ENCODE measurements at regions not wholly inside any gene's neighbourhood (a gene's known extent, or its start where the extent isn't known, plus 50 kb on each side); places are given as distances from the start of the nearest gene placed in this dataset.

DNA sequence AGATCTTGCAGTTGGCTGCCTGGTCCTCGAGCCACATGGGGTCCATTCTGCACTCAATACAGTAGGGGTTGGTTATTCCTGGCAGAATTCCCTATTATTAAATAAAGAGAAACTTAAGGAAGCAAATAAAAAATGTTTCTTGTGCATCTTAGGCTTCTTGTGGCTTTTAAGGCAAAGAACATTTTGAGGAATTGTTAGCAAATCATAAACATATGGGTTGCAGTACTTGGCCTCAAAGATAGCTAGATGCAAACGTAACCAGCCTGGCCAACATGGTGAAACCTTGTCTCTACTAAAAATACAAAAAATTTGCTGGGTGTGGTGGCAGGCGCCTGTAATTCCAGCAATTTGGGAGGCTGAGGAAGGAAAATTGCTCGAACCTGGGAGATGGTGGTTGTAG lies 50.8 kb upstream of the KCNA5 start:
- Mint-ChIP-seq H3K27ac (no peak overlapping the region), H3K4me3 (no peak overlapping the region), H3K9me3 (ENCODE audit: insufficient read depth) (no peaks in the 10 kb centered on the region), H3K4me1 (ENCODE audit: low read depth) (no peaks in the 10 kb centered on the region), H3K27me3 (ENCODE audit: low read depth) (peaks cover 15% of the 10 kb centered on the region), H3K36me3 (ENCODE audit: low read depth) (no peaks in the 10 kb centered on the region)
- ATAC-seq: no peak
- DNase-seq: no peak
- ChIA-PET CTCF (interaction anchor here (2.0 kb wide), 1 partner anchor 138 kb away, joined by 4 read pairs; no protein-coding TSS in a partner anchor), POLR2A (no interaction called here)
